Liver (tissue), 8 donors: ENCODE measurements at regions not wholly inside any gene's neighbourhood (a gene's known extent, or its start where the extent isn't known, plus 50 kb on each side); places are given as distances from the start of the nearest gene placed in this dataset.

Experiments used
- DNase-seq: peaks from one replicate; pipeline ENCODE4 v3.0.0-alpha.2; 2017; ENCODE audit warnings: low spot score
- H3K27ac ChIP-seq, 2 donors: one replicate each; pipeline ENCODE4 v1.7.0; 2013; ENCODE audit warnings: inconsistent platforms in 2 of 2, low read length in 2 of 2, control low read depth in 1 of 2, low read depth in 1 of 2, mild to moderate bottlenecking in 1 of 2
- H3K27me3 ChIP-seq, 4 donors: one replicate each; pipeline versions ENCODE4 v1.6.1 to v1.7.0; 2013; ENCODE audit warnings: low read length in 3 of 4, inconsistent platforms in 1 of 4, mild to moderate bottlenecking in 1 of 4, moderate library complexity in 1 of 4; ENCODE audit not compliant: control insufficient read depth in 4 of 4, insufficient read depth in 4 of 4
- H3K36me3 ChIP-seq, 4 donors: one replicate each; pipeline versions ENCODE4 v1.6.1 to v1.7.0; 2013; ENCODE audit warnings: low read length in 3 of 4, mild to moderate bottlenecking in 3 of 4, low read depth in 1 of 4, moderate library complexity in 1 of 4; ENCODE audit not compliant: control insufficient read depth in 4 of 4, insufficient read depth in 3 of 4
- H3K4me1 ChIP-seq, 4 donors: one replicate each; pipeline versions ENCODE4 v1.6.1 to v1.7.0; 2013; ENCODE audit warnings: low read length in 3 of 4, mild to moderate bottlenecking in 3 of 4, moderate library complexity in 1 of 4; ENCODE audit not compliant: control insufficient read depth in 4 of 4, insufficient read depth in 4 of 4
- H3K4me3 ChIP-seq, 3 donors: one replicate each; pipeline versions ENCODE4 v1.6.1 to v1.7.0; 2013; ENCODE audit warnings: low read length in 3 of 3, control low read depth in 1 of 3, low read depth in 1 of 3, mild to moderate bottlenecking in 1 of 3
- H3K9ac ChIP-seq, 2 donors: one replicate each; pipeline ENCODE4 v1.7.0; 2013; ENCODE audit warnings: low read length in 2 of 2, mild to moderate bottlenecking in 2 of 2, moderate library complexity in 2 of 2, control low read depth in 1 of 2, low read depth in 1 of 2
- H3K9me3 ChIP-seq, 4 donors: one replicate each; pipeline versions ENCODE4 v1.6.1 to v1.7.0; 2013; ENCODE audit warnings: low read length in 3 of 4; ENCODE audit not compliant: control insufficient read depth in 4 of 4
- EGR1 ChIP-seq, 2 donors: IDR thresholded peaks; 2 replicates each; pipeline ENCODE4 v1.6.1; 2016 to 2018; ENCODE audit warnings: antibody characterized with exemption in 2 of 2, low read depth in 2 of 2
- FOXA1 ChIP-seq: IDR thresholded peaks from 2 replicates; pipeline ENCODE4 v1.6.1; 2016; ENCODE audit warnings: antibody characterized with exemption
- FOXA2 ChIP-seq: IDR thresholded peaks from 2 replicates; pipeline ENCODE4 v1.6.1; 2016; ENCODE audit warnings: antibody characterized with exemption
- GABPA ChIP-seq, 2 donors: IDR thresholded peaks in 1 of 2; conservative IDR thresholded peaks in 1 of 2; 2 replicates each; pipeline ENCODE4 v1.6.1; 2016; ENCODE audit warnings: antibody characterized with exemption in 2 of 2, mild to moderate bottlenecking in 1 of 2, moderate library complexity in 1 of 2
- HNF4A ChIP-seq, 2 donors: conservative IDR thresholded peaks; 2 replicates each; pipeline ENCODE4 v1.6.1; 2016; ENCODE audit warnings: antibody characterized with exemption in 2 of 2, mild to moderate bottlenecking in 2 of 2
- HNF4G ChIP-seq: IDR thresholded peaks from 2 replicates; pipeline ENCODE4 v1.6.1; 2016; ENCODE audit warnings: antibody characterized with exemption
- JUND ChIP-seq, 2 donors: IDR thresholded peaks; 2 replicates each; pipeline ENCODE4 v1.6.1; 2016; ENCODE audit warnings: antibody characterized with exemption in 2 of 2
- NR2F2 ChIP-seq: IDR thresholded peaks from 2 replicates; pipeline ENCODE4 v1.6.1; 2016; ENCODE audit warnings: antibody characterized with exemption
- RAD21 ChIP-seq, 2 donors: IDR thresholded peaks; 2 replicates each; pipeline ENCODE4 v1.6.1; 2016; ENCODE audit warnings: antibody characterized with exemption in 2 of 2, mild to moderate bottlenecking in 2 of 2
- RXRA ChIP-seq, 2 donors: IDR thresholded peaks; 2 replicates each; pipeline ENCODE4 v1.6.1; 2017 to 2018; ENCODE audit warnings: antibody characterized with exemption in 2 of 2, mild to moderate bottlenecking in 1 of 2
- SP1 ChIP-seq: IDR thresholded peaks from 2 replicates; pipeline ENCODE4 v1.6.1; 2018; ENCODE audit warnings: antibody characterized with exemption, mild to moderate bottlenecking
- TAF1 ChIP-seq: conservative IDR thresholded peaks from 2 replicates; pipeline ENCODE4 v1.6.1; 2016; ENCODE audit warnings: antibody characterized with exemption, mild to moderate bottlenecking
- YY1 ChIP-seq: IDR thresholded peaks from 2 replicates; pipeline ENCODE4 v1.6.1; 2016; ENCODE audit warnings: antibody characterized with exemption, mild to moderate bottlenecking
- WGBS: extraction: QIAGEN DNeasy Blood & Tissue Kit; methylation state at CpG from one replicate; pipeline ENCODE4 v1.1.7; 2013; 5-methylcytosine and 5-hydroxymethylcytosine counted together
- TF ChIP-seq, protein P1 (sequence below): IDR thresholded peaks from 2 replicates; pipeline ENCODE4 v1.6.1; 2016; ENCODE audit warnings: antibody characterized with exemption
- TF ChIP-seq, protein P2 (sequence below): fragments of 150-350 bp; IDR thresholded peaks from 2 replicates; pipeline ENCODE4 v1.5.1; 2017; ENCODE audit warnings: improper control_type of control experiment, low read depth, low read length; ENCODE audit not compliant: missing input control
- TF ChIP-seq, protein P3 (sequence below): IDR thresholded peaks from 2 replicates; pipeline ENCODE4 v1.6.1; 2016; ENCODE audit warnings: antibody characterized with exemption, mild to moderate bottlenecking
- TF ChIP-seq, protein P4 (sequence below): IDR thresholded peaks from 2 replicates; pipeline ENCODE4 v1.6.1; 2016; ENCODE audit warnings: antibody characterized with exemption
- TF ChIP-seq, protein P5 (sequence below): IDR thresholded peaks from 2 replicates; pipeline ENCODE4 v1.6.1; 2016; ENCODE audit warnings: antibody characterized with exemption
- donor health status: healthy.
- donor health status: healthy.
- donor health status: healthy.
- donor health status: healthy.
- donor health status: healthy.

DNA sequence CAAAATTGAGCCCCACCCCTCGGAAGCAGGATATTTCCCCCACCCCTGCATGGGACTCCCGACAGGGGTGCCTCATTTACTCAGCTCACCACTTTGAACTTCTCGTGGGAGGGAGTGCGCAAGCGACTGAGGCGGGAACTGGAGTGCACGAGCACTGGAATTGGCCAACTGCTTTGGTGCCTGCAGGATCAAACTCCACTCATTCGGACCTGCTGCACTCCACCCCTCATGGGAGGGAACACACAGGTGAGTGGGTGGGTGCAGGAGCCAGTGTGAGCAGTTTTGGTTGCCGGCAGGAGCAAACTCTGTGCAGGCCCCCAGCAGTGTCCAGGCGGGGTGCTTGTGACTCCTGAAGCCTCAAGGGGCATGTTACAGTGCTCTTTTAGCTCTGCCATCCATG is 301.2 kb downstream of the TUSC1 start:
- Histone ChIP-seq H3K9ac (no peak overlapping the region), H3K27ac (no peak overlapping the region), H3K4me3 (no peak overlapping the region), H3K27me3 (peaks cover 0 to 2% (median 0%) of the 10 kb centered on the region in 4 donors), H3K36me3 (no peaks in the 10 kb centered on the region), H3K4me1 (no peaks in the 10 kb centered on the region), H3K9me3 (peaks cover 0 to 3% (median 0%) of the 10 kb centered on the region in 4 donors)
- no peak for TF ChIP-seq RXRA (IDR thresholded peaks at IDR 0.05)
- TF ChIP-seq HNF4A (conservative IDR thresholded peaks at IDR 0.05), result no peak
- TF ChIP-seq, protein P1, sequence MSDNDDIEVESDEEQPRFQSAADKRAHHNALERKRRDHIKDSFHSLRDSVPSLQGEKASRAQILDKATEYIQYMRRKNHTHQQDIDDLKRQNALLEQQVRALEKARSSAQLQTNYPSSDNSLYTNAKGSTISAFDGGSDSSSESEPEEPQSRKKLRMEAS, result no peak
- TF ChIP-seq SP1, result no peak
- TF ChIP-seq, protein P2, sequence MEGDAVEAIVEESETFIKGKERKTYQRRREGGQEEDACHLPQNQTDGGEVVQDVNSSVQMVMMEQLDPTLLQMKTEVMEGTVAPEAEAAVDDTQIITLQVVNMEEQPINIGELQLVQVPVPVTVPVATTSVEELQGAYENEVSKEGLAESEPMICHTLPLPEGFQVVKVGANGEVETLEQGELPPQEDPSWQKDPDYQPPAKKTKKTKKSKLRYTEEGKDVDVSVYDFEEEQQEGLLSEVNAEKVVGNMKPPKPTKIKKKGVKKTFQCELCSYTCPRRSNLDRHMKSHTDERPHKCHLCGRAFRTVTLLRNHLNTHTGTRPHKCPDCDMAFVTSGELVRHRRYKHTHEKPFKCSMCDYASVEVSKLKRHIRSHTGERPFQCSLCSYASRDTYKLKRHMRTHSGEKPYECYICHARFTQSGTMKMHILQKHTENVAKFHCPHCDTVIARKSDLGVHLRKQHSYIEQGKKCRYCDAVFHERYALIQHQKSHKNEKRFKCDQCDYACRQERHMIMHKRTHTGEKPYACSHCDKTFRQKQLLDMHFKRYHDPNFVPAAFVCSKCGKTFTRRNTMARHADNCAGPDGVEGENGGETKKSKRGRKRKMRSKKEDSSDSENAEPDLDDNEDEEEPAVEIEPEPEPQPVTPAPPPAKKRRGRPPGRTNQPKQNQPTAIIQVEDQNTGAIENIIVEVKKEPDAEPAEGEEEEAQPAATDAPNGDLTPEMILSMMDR, result no peak
- 77% methylated on average over 10 of the region's 10 CpGs for WGBS
- no peak for DNase-seq

DNA sequence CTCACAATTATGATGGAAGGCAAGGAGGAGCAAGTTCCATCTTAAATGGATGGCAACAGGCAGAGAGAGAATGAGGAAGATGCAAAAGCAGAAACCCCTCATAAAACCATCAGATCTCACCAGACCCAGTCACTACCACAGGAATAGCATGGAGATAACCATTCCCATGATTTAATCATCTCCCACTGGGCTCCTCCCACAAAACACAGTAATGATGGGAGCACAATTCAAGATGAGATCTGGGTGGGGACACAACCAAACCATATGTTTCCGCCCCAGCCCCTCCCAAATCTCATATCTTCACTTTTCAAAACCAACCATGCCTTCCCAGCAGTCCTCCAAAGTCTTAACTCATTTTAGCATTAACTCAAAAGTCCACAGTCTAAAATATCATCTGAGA is 304.0 kb downstream of the TUSC1 start:
- 60% methylated on average over 1 of the region's 1 CpG for WGBS
- Histone ChIP-seq H3K27ac (no peak overlapping the region), H3K9me3 (no peaks in the 10 kb centered on the region), H3K4me3 (no peak overlapping the region), H3K4me1 (no peaks in the 10 kb centered on the region), H3K36me3 (no peaks in the 10 kb centered on the region), H3K27me3 (no peaks in the 10 kb centered on the region), H3K9ac (no peak overlapping the region)
- DNase-seq, result no peak
- TF ChIP-seq, protein P2, result no peak
- TF ChIP-seq TAF1 (no peak), SP1 (no peak), FOXA1 (no peak), YY1 (no peak), EGR1 (IDR thresholded peaks at IDR 0.05; ENCODE audit: low read depth in 2 of 2) (no peak), JUND (IDR thresholded peaks at IDR 0.05) (no peak), RAD21 (IDR thresholded peaks at IDR 0.05) (no peak), HNF4G (no peak), GABPA (IDR thresholded peaks at IDR 0.05 in 1 of 2, conservative IDR thresholded peaks at IDR 0.05 in 1 of 2) (no peak), RXRA (IDR thresholded peaks at IDR 0.05) (no peak), FOXA2 (no peak), HNF4A (conservative IDR thresholded peaks at IDR 0.05) (no peak), NR2F2 (no peak)
- TF ChIP-seq, protein P1, result no peak
- TF ChIP-seq, protein P3, sequence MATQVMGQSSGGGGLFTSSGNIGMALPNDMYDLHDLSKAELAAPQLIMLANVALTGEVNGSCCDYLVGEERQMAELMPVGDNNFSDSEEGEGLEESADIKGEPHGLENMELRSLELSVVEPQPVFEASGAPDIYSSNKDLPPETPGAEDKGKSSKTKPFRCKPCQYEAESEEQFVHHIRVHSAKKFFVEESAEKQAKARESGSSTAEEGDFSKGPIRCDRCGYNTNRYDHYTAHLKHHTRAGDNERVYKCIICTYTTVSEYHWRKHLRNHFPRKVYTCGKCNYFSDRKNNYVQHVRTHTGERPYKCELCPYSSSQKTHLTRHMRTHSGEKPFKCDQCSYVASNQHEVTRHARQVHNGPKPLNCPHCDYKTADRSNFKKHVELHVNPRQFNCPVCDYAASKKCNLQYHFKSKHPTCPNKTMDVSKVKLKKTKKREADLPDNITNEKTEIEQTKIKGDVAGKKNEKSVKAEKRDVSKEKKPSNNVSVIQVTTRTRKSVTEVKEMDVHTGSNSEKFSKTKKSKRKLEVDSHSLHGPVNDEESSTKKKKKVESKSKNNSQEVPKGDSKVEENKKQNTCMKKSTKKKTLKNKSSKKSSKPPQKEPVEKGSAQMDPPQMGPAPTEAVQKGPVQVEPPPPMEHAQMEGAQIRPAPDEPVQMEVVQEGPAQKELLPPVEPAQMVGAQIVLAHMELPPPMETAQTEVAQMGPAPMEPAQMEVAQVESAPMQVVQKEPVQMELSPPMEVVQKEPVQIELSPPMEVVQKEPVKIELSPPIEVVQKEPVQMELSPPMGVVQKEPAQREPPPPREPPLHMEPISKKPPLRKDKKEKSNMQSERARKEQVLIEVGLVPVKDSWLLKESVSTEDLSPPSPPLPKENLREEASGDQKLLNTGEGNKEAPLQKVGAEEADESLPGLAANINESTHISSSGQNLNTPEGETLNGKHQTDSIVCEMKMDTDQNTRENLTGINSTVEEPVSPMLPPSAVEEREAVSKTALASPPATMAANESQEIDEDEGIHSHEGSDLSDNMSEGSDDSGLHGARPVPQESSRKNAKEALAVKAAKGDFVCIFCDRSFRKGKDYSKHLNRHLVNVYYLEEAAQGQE, result no peak
- TF ChIP-seq, protein P4, sequence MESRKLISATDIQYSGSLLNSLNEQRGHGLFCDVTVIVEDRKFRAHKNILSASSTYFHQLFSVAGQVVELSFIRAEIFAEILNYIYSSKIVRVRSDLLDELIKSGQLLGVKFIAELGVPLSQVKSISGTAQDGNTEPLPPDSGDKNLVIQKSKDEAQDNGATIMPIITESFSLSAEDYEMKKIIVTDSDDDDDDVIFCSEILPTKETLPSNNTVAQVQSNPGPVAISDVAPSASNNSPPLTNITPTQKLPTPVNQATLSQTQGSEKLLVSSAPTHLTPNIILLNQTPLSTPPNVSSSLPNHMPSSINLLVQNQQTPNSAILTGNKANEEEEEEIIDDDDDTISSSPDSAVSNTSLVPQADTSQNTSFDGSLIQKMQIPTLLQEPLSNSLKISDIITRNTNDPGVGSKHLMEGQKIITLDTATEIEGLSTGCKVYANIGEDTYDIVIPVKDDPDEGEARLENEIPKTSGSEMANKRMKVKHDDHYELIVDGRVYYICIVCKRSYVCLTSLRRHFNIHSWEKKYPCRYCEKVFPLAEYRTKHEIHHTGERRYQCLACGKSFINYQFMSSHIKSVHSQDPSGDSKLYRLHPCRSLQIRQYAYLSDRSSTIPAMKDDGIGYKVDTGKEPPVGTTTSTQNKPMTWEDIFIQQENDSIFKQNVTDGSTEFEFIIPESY, result no peak
- TF ChIP-seq, protein P5, sequence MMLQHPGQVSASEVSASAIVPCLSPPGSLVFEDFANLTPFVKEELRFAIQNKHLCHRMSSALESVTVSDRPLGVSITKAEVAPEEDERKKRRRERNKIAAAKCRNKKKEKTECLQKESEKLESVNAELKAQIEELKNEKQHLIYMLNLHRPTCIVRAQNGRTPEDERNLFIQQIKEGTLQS, result no peak
